ENCODE measurements at regions not wholly inside any gene's neighbourhood (a gene's known extent, or its start where the extent isn't known, plus 50 kb on each side); places are given as distances from the start of the nearest gene placed in this dataset.

DNA sequence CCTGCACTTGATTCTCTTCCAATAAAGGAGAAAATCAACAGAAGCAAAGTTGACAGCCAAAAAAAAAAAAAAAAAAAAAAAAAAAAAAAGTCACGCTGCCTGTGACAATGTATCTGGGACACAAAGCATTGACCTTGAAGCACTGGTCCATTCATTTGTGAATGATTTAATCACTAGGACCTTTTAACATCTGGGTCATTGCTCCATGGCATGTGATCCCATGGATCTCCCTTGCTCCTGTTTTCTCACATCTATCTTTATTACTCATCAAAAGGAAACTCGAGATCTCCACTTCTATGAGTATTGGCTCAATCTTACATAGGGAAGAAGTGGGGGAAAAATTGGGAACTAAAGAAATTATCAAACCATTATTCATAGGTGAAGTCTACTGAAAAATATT is 89.6 kb upstream of the SMIM30 start:
- no peak for TF ChIP-seq NFXL1 (IDR thresholded peaks at IDR 0.05; ENCODE audit: borderline replicate concordance)
- TF ChIP-seq, protein P1, sequence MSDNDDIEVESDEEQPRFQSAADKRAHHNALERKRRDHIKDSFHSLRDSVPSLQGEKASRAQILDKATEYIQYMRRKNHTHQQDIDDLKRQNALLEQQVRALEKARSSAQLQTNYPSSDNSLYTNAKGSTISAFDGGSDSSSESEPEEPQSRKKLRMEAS (IDR thresholded peaks at IDR 0.05; ENCODE audit: low read depth, low read length): no peak
- no peak for TF ChIP-seq EP300 (IDR thresholded peaks at IDR 0.05; ENCODE audit: borderline replicate concordance in 1 of 2, control insufficient read depth in 1 of 2, low read depth in 2 of 2, low read length in 2 of 2)
- no peak for TF ChIP-seq EZH2 (IDR thresholded peaks at IDR 0.05; ENCODE audit: borderline replicate concordance, control insufficient read depth, low read depth, low read length)
- TF ChIP-seq PML (IDR thresholded peaks at IDR 0.05; ENCODE audit: low read length): no peak
- TF ChIP-seq RCOR1 (conservative IDR thresholded peaks at IDR 0.05; ENCODE audit: low read depth, low read length): no peak
- TF ChIP-seq MYC (IDR thresholded peaks at IDR 0.05; ENCODE audit: insufficient read depth, insufficient read length, insufficient replicate concordance, low read length, severe bottlenecking): no peak
- TF ChIP-seq ETV6 (conservative IDR thresholded peaks at IDR 0.05 in 1 of 2, IDR thresholded peaks at IDR 0.05 in 1 of 2; ENCODE audit: borderline replicate concordance in 1 of 2, low read depth in 1 of 2): no peak
